ENCODE measurements at regions not wholly inside any gene's neighbourhood (a gene's known extent, or its start where the extent isn't known, plus 50 kb on each side); places are given as distances from the start of the nearest gene placed in this dataset.

- TF ChIP-seq CTCF (IDR thresholded peaks at IDR 0.05) = no peak
- TF ChIP-seq POLR2A (IDR thresholded peaks at IDR 0.05) = no peak
Observed at GRCh38 chr9:16121168-16121567, 568.3 kb downstream of the CCDC171 start.

All from adrenal gland (tissue), 5 donors.